ENCODE measurements at regions not wholly inside any gene's neighbourhood (a gene's known extent, or its start where the extent isn't known, plus 50 kb on each side); places are given as distances from the start of the nearest gene placed in this dataset.

DNA sequence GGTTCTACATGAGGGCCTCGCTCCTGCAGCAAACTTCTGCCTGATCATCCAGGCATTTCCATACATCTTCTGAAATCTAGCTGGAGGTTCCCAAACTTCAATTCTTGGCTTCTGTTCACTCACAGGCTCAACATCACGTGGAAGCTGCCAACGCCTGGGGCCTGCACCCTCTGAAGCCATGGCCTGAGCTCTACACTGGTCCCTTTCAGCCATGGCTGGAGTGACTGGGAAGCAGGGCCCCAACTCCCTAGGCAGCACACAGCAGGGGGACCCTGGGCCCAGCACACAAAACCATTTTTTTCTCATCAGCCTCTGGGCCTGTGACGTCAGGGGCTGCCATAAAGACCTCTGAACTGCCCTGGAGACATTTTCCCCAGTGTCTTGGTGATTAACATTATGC, 542.7 kb downstream of the TLL1 start:
- Histone ChIP-seq H3K4me1 (ENCODE audit: insufficient read depth, low read length, poor library complexity, severe bottlenecking) (no peaks in the 10 kb centered on the region), H3K9me3 (ENCODE audit: low read depth, low read length, poor library complexity, severe bottlenecking) (no peaks in the 10 kb centered on the region), H3K27ac (ENCODE audit: low read depth, low read length, poor library complexity, severe bottlenecking) (no peak overlapping the region), H3K4me3 (ENCODE audit: low read depth, low read length, poor library complexity, severe bottlenecking) (no peak overlapping the region), H3K36me3 (ENCODE audit: insufficient read depth, low read length, poor library complexity, severe bottlenecking) (no peaks in the 10 kb centered on the region), H3K27me3 (replicated peaks; ENCODE audit: insufficient read depth, low read depth, low read length, poor library complexity) (no peaks in the 10 kb centered on the region)
- TF ChIP-seq, protein P1, sequence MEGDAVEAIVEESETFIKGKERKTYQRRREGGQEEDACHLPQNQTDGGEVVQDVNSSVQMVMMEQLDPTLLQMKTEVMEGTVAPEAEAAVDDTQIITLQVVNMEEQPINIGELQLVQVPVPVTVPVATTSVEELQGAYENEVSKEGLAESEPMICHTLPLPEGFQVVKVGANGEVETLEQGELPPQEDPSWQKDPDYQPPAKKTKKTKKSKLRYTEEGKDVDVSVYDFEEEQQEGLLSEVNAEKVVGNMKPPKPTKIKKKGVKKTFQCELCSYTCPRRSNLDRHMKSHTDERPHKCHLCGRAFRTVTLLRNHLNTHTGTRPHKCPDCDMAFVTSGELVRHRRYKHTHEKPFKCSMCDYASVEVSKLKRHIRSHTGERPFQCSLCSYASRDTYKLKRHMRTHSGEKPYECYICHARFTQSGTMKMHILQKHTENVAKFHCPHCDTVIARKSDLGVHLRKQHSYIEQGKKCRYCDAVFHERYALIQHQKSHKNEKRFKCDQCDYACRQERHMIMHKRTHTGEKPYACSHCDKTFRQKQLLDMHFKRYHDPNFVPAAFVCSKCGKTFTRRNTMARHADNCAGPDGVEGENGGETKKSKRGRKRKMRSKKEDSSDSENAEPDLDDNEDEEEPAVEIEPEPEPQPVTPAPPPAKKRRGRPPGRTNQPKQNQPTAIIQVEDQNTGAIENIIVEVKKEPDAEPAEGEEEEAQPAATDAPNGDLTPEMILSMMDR (conservative IDR thresholded peaks at IDR 0.05; ENCODE audit: low read depth, low read length) = no peak
- no peak for TF ChIP-seq EZH2 (IDR thresholded peaks at IDR 0.05; ENCODE audit: borderline replicate concordance, low read depth, low read length, poor library complexity, severe bottlenecking)
- BruUV-seq (replicated peaks) = no TSS peak
- DNase-seq (ENCODE audit: low spot score) = no peak
- POLR2A ChIA-PET (ENCODE audit: low non-redundant PET) = no interaction called here
- intact Hi-C loops (cut with micrococcal nuclease; ENCODE audit: unreplicated experiment) = no loop called here
- CTCF ChIA-PET = no interaction called here

DNA sequence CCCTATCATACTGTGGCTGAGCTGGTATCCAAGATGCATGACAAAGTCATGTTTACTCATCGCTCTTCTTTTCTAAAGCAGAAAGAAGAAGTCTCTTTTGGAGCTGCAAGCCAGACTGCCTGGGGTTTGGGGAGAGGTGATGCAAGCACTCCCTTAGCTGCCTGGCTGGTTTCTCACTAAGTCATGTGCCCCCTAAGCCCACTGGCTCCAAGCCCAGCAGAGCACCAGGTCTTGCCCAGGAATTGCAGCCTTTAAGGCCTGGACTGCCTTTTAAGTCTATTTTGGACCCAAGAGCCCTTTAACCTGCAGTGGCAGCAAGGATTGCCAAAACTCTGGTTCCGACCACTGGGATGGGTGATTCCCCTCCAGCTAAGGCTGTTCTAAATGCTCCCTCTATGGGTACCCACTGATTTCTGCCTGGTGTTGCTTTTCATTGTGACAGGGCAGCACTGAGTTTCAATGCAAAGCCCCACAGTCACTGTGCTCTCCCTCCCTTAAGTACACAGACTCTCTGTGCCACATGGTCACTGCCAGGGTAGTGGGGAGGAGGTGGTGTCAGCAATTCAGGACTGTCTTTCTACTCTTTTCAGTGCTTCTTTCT, 548.6 kb downstream of the TLL1 start:
- Histone ChIP-seq H3K9me3 (ENCODE audit: low read depth, low read length, poor library complexity, severe bottlenecking) (no peaks in the 10 kb centered on the region), H3K36me3 (ENCODE audit: insufficient read depth, low read length, poor library complexity, severe bottlenecking) (no peaks in the 10 kb centered on the region), H3K27ac (ENCODE audit: low read depth, low read length, poor library complexity, severe bottlenecking) (no peak overlapping the region), H3K4me1 (ENCODE audit: insufficient read depth, low read length, poor library complexity, severe bottlenecking) (no peaks in the 10 kb centered on the region), H3K27me3 (replicated peaks; ENCODE audit: insufficient read depth, low read depth, low read length, poor library complexity) (no peaks in the 10 kb centered on the region), H3K4me3 (ENCODE audit: low read depth, low read length, poor library complexity, severe bottlenecking) (no peak overlapping the region)
- ChIA-PET CTCF (no interaction called here), POLR2A (ENCODE audit: low non-redundant PET) (no interaction called here)
- no peak for DNase-seq (ENCODE audit: low spot score)
- BruUV-seq (replicated peaks) = no TSS peak
- intact Hi-C loops (cut with micrococcal nuclease; ENCODE audit: unreplicated experiment) = no loop called here
- TF ChIP-seq EZH2 (IDR thresholded peaks at IDR 0.05; ENCODE audit: borderline replicate concordance, low read depth, low read length, poor library complexity, severe bottlenecking) = no peak
- TF ChIP-seq, protein P1 (conservative IDR thresholded peaks at IDR 0.05; ENCODE audit: low read depth, low read length) = no peak

DNA sequence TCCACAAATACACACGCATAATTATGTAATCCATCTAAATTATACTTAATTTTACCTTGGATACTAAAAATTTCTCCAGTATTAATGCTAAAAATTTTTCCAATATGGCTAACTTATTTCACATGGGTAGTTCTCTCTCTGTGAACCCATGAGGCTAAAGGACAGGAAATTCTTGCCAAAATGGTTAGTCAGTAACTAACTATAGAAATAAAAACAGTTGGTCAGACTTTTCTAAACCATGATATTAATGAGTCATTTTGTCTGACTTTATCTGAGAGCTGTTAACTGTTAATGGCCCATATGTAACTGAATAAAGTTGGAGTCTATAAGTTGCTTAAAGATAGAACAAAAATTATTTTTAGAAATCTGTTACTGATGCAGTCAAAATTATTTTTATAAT, 549.4 kb downstream of the TLL1 start:
- DNase-seq (ENCODE audit: low spot score) = no peak

More for the DNA sequence above, 549.4 kb downstream of the TLL1 start:
- Histone ChIP-seq H3K27ac (ENCODE audit: low read depth, low read length, poor library complexity, severe bottlenecking) (no peak overlapping the region), H3K4me3 (ENCODE audit: low read depth, low read length, poor library complexity, severe bottlenecking) (no peak overlapping the region), H3K4me1 (ENCODE audit: insufficient read depth, low read length, poor library complexity, severe bottlenecking) (no peaks in the 10 kb centered on the region), H3K36me3 (ENCODE audit: insufficient read depth, low read length, poor library complexity, severe bottlenecking) (no peaks in the 10 kb centered on the region), H3K9me3 (ENCODE audit: low read depth, low read length, poor library complexity, severe bottlenecking) (no peaks in the 10 kb centered on the region), H3K27me3 (replicated peaks; ENCODE audit: insufficient read depth, low read depth, low read length, poor library complexity) (no peaks in the 10 kb centered on the region)
- intact Hi-C loops (cut with micrococcal nuclease; ENCODE audit: unreplicated experiment) = no loop called here
- POLR2A ChIA-PET (ENCODE audit: low non-redundant PET) = no interaction called here
- TF ChIP-seq, protein P1 (conservative IDR thresholded peaks at IDR 0.05; ENCODE audit: low read depth, low read length) = no peak
- TF ChIP-seq EZH2 (IDR thresholded peaks at IDR 0.05; ENCODE audit: borderline replicate concordance, low read depth, low read length, poor library complexity, severe bottlenecking) = no peak
- CTCF ChIA-PET = no interaction called here
- BruUV-seq (replicated peaks) = no TSS peak
